GDM1 (cell line): ENCODE measurements at regions not wholly inside any gene's neighbourhood (a gene's known extent, or its start where the extent isn't known, plus 50 kb on each side); places are given as distances from the start of the nearest gene placed in this dataset.
"Not testable (repeated sequence)": the region's sequence is repeated elsewhere in the genome, so short reads cannot be mapped to it uniquely, and the experiment has no call there.

Experiments
- DNase-seq: peaks from one replicate; lab custom pipeline; 2025; lab: John Stamatoyannopoulos, UW

DNA sequence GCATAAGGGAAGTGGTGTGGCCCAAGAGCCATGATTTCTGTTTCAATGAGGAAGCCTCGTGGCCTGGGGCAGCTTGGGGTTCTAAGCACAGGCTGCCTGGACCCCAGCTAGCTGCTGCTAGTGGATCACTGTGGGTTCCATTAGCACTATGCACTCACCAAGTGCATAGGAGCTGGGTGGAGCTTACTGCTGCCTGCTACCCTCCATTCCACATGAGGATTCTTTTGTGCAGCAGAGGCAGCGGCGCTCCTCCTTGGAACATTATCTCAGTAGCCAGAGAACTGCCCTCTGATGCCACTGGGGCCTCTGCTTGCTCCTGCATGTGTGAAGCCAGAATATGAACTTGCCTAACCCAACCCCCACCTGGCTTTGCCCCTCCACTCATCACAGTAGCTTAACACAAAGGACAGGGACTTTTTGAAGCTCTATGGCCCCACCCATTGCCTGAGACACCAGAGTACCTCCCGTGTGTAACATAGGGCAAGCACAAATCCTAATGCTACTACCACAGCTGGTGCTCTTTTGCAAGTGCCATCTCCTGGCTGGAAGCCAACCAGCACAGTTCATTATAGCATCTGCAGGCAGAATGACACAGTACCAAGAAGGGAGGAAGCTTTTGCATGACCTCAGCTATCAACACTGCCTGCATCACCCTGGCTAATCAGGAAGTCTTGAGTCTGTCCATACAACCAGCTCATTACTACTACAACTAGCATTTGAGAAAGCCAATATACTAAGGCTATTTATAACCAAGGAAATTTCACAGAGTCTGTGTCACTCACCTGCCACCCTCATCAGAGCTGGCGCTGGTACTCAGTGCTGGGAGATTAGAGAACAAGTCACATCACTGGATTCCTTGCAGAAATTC, 297.0 kb upstream of the GULP1 start:
- no peak for DNase-seq

GRCh38 chr2:187995556-187995955, 296.1 kb upstream of the GULP1 start:
- no peak for DNase-seq

DNA sequence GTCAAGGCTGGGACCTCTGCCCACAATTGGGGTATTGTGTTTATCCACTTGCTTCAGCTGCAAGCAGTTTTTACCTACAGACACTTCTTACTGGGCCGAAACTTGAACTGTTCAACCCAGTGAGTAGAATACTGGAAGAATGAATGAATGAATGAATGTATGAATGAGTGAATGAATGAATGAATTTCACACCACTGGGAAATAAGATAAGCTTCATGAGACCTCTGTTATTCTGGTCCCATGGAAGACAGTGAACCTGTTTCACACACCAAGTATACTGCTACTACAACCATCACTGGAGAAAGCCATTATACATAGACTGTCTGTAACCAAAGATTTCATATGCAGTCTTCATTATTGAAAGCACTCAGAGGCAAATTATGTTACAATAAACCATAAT, 295.0 kb upstream of the GULP1 start:
- no peak for DNase-seq

DNA sequence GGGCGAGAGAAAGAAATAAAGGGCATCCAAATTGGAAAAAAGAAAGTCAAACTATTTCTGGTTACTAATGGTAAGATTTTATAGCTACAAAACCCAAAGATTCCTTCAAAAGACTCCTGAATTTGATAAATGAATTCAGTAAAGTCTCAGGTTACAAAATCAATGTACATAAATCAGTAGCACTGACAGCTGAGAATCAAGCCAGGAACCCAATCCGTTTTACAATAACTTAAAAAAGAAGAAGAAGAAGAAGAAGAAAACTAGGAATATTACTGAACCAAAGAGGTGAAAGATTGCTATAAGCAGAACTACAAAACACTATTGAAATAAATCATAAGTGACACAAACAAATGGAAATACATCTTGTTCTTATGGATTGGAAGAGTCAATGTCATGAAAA, 291.5 kb upstream of the GULP1 start:
- no peak for DNase-seq

GRCh38 chr2:188003800-188004199, 287.9 kb upstream of the GULP1 start:
- DNase-seq = no peak

DNA sequence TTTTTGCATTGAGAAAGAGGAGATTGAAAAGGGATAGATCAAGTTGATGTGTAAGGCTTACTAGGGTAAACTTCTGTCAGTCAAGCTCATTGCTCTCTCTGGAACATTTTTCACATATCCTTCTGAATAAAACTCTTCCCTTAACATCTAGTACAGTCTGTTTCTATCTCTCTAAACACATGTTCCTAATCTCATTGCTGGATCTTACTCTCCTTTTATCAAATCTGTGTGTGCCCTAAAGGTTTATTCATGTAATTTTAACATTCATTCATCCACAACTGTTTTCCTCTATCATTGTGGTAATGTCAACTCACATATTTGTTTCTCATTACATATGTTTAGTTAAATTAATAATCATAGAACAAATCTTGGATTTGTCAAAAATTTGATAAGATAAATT, 277.9 kb upstream of the GULP1 start:
- no peak for DNase-seq

GRCh38 chr2:188016917-188017316, 274.8 kb upstream of the GULP1 start:
- no peak for DNase-seq

- DNase-seq = no peak
Observed at GRCh38 chr2:188022389-188022788, 269.3 kb upstream of the GULP1 start.

GRCh38 chr2:188023035-188023434, 268.6 kb upstream of the GULP1 start:
- no peak for DNase-seq

GRCh38 chr2:188024811-188025210, 266.9 kb upstream of the GULP1 start:
- no peak for DNase-seq

DNA sequence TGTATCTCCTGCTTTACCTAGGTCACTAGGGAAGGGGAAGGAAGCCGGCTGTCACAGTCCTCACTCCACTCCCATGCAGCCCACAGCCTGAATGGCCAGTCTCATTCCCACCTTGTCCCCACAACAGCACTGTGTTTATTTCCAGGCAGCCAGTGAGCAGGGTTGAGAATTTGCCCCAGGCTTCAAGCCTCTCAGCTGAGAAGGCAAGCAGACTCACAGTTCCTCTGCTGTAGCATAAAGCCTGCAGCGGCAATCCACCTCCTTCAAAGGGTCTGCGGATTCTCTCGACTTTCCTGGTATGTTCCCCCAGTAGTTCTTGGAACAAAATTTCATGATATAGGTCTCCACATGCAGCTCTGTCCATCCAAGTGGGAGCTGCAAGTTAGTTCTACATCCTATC, 262.9 kb upstream of the GULP1 start:
- no peak for DNase-seq

DNA sequence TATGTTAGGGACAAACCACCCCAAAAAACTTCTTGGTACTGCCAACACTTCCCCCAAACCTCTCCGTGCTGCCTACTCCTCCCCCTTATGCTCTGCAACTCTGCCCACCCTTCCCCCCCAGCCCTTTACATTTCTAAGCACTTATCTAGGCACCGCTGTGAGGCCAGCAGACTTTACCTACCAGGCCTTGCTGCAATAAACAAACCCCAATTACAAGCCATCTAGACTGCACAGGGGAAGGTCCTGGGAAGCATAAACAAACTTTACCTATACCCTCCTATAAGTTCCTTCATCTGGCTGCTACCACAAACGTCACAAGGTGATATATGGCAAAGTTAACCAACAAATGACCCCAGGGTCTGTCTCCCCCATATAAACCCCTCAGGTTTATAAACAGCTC, 259.4 kb upstream of the GULP1 start:
- no peak for DNase-seq

DNA sequence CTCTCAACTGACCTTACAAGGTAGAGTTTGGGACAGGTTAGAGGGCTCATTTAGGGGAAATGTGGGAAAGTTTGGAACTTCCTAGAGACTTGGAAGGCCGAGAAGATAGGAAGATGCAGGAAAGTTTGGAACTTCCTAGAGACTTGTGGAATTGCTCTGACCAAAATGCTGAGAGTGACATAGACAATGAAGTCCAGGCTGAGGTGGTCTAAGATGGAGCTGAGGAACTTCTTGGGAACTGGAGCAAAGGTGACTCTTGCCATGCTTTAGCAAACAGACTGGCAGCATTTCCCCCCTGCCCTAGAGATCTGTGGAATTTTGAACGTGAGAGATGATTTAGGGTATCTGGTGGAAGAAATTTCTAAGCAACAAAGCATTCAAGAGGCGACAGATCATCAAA, 258.9 kb upstream of the GULP1 start:
- DNase-seq = no peak

- DNase-seq = not testable (repeated sequence)
Observed at GRCh38 chr2:188033240-188033639, 258.4 kb upstream of the GULP1 start.

DNA sequence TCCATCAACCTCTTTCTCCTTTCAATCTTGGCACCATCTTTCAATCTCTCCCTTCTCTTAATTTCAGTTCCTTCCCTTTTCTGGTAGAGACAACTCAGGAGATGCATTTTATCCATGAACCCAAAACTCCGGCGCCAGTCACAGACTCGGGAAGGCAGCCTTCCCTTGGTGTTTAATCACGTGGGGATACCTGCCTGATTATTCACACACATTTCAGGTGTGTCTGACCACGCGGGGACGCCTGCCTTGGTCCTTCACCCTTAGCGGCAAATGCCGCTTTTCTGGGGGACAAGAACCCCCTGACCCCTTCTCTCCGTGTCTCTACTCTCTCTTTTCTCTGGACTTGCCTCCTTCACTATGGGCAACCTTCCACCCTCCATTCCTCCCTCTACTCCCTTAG, 257.6 kb upstream of the GULP1 start:
- not testable (repeated sequence) for DNase-seq

DNA sequence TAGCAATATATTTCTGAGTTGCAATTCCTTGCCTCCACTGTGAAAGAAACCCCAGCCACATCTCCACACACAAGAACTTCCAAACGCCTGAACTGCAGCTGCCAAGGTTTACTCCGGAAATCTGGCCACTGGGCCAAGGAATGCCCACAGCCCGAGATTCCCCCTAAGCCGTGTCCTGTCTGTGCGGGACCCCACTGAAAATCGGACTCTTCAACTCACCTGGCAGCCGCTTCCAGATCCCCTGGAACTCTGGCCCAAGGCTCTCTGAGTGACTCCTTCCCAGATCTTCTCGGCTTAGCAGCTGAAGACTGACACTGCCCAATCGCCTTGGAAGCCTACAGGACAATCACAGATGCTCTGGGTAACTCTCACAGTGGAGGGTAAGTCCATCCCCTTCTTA, 256.3 kb upstream of the GULP1 start:
- not testable (repeated sequence) for DNase-seq

DNA sequence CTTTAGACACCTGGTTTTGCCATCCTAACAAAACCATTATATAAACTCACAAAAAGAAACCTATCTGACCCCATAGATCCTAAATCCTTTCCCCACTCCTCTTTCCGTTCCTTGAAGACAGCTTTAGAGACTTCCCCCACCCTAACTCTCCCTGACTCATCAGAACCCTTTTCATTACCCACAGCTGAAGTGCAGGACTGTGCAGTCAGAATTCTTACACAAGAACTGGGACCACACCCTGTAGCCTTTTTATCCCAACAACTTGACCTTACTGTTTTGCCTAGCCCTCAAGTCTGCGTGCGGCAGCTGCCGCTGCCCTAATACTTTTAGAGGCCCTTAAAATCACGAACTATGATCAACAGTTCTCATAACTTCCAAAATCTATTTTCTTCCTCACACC, 254.9 kb upstream of the GULP1 start:
- not testable (repeated sequence) for DNase-seq

GRCh38 chr2:188039307-188039706, 252.4 kb upstream of the GULP1 start:
- no peak for DNase-seq

DNA sequence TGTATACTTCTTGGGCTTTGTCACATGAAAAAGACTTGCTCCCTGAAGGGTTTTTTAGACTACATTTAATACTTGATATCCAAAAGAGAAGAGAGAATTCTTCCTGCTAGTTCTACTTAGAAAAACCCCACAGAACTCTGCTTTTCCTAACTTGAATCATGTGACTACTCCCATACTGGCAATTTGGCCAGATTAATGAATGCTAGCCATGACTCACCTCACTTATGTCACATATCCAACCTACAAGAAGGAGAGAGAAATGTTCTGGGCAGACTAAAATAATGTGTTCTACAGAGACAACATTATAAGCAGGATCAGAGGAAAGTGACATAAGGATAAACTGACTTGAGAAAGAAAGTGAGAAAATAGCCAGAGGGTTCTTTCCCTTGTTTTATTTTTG, 249.3 kb upstream of the GULP1 start:
- DNase-seq = no peak

DNA sequence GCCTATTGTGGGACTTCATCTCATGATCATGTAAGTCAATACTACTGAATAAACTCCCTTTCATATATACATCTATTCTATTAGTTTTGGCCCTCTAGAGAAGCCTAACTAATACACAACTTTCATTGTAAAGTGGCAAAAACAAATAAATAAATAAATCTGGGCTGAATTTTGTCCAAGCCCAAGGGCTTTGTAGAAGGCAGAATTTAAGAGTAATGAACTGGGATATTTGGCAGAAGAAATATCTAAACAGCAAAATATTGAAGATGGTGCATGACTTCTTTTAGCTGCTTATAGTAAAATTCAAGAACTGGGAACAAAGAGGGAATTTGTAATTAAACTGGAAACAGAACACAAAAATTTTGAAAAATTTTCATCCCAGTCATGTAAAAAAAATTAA, 246.7 kb upstream of the GULP1 start:
- no peak for DNase-seq

GRCh38 chr2:188046437-188046836, 245.2 kb upstream of the GULP1 start:
- no peak for DNase-seq

- DNase-seq = no peak
Observed at GRCh38 chr2:188047735-188048134, 243.9 kb upstream of the GULP1 start.

GRCh38 chr2:188050726-188051125, 240.9 kb upstream of the GULP1 start:
- DNase-seq = no peak

DNA sequence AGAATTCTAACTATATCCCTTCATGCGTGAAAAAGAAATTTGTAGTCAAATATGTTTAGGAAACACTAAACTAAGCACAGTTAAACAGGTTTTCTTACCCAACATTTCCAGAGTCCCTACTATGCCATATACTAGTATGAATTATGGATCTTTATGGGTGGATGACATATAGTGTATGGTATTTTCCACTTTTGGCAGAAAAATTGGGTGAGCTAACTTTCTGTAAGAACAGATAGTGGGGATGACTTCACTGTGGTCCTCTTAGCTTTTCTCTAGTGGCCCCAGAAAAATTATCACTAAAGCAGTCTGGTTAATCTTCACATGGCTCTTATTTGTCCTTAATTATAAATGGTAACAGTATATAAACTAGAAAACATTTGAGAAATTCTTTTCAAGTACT, 240.0 kb upstream of the GULP1 start:
- DNase-seq = no peak
